GM12872 (cell line): ENCODE measurements at regions not wholly inside any gene's neighbourhood (a gene's known extent, or its start where the extent isn't known, plus 50 kb on each side); places are given as distances from the start of the nearest gene placed in this dataset.

Experiments used
- TF ChIP-seq, protein P1 (sequence below): IDR thresholded peaks from 3 replicates; pipeline ENCODE4 v1.5.1; 2011; ENCODE audit warnings: low read depth, mild to moderate bottlenecking, low read length, moderate library complexity; ENCODE audit not compliant: insufficient read depth

DNA sequence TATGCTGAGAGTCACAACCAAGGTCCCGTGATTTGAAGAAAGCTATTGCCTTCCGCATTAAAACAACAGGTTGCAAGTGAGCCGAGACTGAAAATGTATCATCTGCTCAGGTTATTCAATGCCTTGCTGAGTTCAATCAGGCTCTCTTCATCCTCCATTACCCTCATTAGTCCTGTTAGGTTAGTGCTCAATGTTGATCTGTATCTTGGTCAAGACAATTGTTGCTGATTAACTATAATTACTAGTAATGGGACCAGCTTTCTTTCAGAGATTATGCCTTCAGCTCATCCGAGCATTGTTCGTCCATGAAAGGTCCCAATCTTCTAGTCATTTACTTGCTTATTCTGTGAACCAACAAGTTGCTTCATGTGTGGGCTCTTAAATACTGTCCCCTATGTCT lies 534.6 kb upstream of the FAM241A start:
- TF ChIP-seq, protein P1, sequence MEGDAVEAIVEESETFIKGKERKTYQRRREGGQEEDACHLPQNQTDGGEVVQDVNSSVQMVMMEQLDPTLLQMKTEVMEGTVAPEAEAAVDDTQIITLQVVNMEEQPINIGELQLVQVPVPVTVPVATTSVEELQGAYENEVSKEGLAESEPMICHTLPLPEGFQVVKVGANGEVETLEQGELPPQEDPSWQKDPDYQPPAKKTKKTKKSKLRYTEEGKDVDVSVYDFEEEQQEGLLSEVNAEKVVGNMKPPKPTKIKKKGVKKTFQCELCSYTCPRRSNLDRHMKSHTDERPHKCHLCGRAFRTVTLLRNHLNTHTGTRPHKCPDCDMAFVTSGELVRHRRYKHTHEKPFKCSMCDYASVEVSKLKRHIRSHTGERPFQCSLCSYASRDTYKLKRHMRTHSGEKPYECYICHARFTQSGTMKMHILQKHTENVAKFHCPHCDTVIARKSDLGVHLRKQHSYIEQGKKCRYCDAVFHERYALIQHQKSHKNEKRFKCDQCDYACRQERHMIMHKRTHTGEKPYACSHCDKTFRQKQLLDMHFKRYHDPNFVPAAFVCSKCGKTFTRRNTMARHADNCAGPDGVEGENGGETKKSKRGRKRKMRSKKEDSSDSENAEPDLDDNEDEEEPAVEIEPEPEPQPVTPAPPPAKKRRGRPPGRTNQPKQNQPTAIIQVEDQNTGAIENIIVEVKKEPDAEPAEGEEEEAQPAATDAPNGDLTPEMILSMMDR, result no peak

DNA sequence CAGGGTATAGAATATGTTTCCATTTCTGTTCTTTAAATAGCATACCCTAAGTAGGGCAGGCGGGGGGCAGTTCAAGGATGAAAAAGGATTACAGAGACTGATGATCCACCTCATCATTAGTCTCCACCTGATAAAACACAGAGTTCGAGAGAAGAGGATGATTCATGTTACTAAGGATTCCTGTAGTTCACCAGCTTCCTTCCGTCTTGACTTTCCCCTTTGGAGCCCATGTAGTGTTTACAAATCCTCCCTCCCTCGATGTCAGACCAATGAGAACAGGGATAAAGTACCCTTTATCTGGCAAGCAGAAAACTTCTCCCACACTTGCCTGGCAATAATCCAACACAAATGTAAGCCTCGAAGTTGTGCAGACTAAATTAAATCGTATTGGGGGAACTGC lies 526.3 kb upstream of the FAM241A start:
- TF ChIP-seq, protein P1, result no peak

DNA sequence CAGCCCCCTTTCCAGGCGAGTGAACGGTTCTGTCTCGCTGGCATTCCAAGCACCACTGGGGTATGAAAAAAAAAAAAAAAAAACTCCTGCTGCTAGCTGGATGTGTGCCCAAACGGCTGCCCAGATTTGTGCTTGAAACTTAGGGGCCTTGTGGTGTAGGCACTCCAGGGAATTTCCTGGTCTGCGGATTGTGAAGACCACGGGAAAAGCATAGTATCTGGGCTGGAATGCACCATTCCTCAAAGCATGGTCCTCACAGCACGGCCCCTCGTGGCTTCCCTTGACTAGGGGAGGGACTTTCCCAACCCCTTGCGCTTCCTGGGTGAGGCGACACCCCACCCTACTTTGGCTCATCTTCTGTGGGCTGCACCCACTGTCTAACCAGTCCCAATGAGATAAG lies 516.8 kb upstream of the FAM241A start:
- TF ChIP-seq, protein P1, result no peak

DNA sequence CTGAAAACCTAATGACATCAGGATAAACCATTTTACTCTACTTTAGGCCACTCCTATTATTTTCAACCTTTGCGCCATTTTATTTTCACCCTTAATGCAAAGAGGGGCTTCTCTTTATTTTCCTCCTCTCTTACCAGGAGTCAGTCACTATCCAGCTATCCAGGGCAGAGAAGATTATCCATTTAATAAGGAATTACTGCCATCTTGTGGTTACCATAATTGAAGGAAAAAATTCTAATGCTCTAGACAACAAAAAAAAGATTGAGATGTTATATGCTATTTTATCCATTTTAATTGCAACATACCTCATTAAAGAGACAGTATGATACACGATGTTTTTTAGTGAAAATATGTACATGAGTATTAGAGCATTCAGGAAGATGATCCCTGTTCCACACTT lies 514.5 kb upstream of the FAM241A start:
- TF ChIP-seq, protein P1, result no peak

DNA sequence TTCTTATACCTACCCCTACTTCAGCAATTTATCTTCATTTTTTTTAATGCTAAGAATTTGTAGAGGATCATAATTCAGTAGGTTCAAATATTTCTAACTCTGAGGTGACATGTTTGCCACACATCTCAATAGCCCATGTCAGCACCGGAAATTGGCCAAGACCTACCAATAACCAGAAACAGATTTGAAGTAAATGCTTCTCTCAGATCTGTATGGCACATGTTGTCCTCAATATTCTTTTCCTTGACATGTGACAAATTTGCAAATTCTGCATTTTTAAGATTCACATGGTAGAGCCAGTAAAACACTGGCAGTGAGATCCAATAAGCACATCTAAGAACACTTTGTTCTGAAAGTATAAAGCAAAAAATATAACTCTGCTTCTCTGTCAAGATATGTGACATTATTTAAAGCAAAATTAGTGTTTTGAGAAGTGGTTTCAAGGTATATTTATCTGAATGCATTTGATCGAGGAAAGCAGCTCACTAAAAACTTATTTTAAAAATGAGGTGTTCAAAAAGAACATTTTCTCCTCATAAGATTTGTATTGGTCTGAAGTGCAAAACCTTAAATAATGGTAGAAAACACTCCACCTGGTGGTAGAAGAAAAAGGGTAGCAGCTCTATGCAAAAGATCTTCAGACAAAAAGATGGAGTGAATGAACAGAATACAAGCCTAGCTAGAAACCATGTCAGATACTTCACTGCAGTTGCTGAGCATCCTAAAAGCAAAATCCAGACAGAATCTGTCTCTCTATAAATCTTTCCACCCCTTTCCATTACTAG lies 513.8 kb upstream of the FAM241A start:
- TF ChIP-seq, protein P1, result peak; percentile 43

DNA sequence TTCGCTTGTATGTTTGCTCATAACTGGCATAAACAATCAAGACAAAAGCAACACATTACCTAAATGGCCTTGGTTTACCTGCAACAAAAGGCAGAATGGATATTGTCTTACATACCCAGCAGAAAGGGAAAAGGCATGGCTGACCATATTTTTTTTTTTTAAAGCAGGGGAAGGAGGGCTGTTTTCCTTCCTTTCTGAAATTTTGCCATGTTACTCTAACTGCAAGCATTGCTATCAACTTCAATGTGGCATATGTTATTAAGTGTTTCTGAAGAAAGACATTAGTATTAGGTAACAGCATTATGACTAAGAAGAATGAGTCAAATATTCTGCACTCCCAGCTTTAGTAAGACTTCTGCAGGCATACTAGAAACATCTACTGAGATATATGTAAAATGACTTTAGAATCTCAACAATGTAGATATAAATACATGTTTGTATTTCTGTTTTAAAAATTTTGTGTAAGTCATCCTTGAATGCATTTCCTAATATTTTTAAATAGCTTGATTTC lies 512.6 kb upstream of the FAM241A start:
- TF ChIP-seq, protein P1, result no peak

DNA sequence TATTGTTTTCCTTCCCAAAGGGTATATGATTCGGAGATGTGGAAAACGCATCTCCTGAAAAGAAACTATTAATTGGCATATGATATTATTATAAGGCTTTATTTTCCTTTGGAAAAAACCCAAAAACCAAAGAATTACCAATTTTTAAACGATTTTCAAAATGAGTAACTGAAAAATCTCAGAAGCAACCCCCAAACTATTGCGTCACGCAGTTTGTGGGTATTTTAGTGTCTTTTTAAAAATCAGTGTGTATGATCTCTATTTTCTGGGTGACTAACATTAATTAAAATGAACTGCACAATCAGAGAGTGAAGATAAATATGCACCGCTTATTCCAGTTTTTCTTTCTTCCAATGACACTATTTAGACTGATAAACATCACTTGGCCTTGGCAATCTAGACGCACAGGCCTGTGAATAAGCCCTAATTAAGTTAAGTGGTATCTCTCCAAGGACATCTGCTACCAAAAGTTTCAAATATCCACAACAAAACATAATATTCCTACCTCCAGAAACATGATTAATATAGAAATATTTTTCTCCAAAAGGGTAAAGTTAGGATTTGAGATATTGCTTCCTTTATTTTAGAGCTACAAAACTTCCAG lies 511.5 kb upstream of the FAM241A start:
- TF ChIP-seq, protein P1, result no peak
